Mammary epithelial cell (primary cell): ENCODE measurements at regions not wholly inside any gene's neighbourhood (a gene's known extent, or its start where the extent isn't known, plus 50 kb on each side); places are given as distances from the start of the nearest gene placed in this dataset.
"Not testable (repeated sequence)": the region's sequence is repeated elsewhere in the genome, so short reads cannot be mapped to it uniquely, and the experiment has no call there.

Source experiments
- EZH2 ChIP-seq: IDR thresholded peaks from 2 replicates; pipeline ENCODE4 v1.6.1; 2012; ENCODE audit warnings: low read length, inconsistent platforms, borderline replicate concordance
- TF ChIP-seq, protein P1 (sequence below), 2 donors: IDR thresholded peaks in 1 of 2; conservative IDR thresholded peaks in 1 of 2; 2 replicates each; pipeline ENCODE4 v1.5.1; 2011 to 2012; ENCODE audit warnings: inconsistent platforms in 2 of 2, low read length in 2 of 2, mild to moderate bottlenecking in 2 of 2, control low read depth in 1 of 2, low read depth in 1 of 2; ENCODE audit not compliant: insufficient read depth in 1 of 2; ENCODE audit errors: extremely low read depth in 1 of 2

DNA sequence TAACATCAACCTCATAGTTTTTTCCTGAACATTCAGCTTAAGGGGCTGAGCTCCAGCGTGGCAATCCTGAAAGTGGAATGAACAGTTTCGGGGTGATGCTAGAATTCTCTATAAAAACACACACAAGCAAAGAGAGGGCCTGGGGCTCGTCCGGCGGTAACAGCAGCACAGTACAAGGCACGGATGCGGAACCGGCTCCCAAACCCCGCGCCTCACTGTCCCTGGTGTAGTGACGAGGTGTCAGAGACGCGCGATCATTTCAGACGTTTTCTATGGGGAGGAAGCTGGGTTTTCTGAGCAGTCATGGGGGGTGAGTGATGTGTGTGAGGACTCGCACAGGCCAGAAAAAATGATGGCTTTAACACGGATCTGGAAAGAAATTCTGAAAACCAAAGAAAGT, 177.3 kb upstream of the ZNF469 start:
- TF ChIP-seq EZH2 = not testable (repeated sequence)
- TF ChIP-seq, protein P1, sequence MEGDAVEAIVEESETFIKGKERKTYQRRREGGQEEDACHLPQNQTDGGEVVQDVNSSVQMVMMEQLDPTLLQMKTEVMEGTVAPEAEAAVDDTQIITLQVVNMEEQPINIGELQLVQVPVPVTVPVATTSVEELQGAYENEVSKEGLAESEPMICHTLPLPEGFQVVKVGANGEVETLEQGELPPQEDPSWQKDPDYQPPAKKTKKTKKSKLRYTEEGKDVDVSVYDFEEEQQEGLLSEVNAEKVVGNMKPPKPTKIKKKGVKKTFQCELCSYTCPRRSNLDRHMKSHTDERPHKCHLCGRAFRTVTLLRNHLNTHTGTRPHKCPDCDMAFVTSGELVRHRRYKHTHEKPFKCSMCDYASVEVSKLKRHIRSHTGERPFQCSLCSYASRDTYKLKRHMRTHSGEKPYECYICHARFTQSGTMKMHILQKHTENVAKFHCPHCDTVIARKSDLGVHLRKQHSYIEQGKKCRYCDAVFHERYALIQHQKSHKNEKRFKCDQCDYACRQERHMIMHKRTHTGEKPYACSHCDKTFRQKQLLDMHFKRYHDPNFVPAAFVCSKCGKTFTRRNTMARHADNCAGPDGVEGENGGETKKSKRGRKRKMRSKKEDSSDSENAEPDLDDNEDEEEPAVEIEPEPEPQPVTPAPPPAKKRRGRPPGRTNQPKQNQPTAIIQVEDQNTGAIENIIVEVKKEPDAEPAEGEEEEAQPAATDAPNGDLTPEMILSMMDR (conservative IDR thresholded peaks at IDR 0.05 in 1 of 2, IDR thresholded peaks at IDR 0.05 in 1 of 2; ENCODE audit: extremely low read depth in 1 of 2, insufficient read depth in 1 of 2, low read depth in 1 of 2, low read length in 2 of 2) = not testable (repeated sequence)
